ENCODE measurements at regions not wholly inside any gene's neighbourhood (a gene's known extent, or its start where the extent isn't known, plus 50 kb on each side); places are given as distances from the start of the nearest gene placed in this dataset.

DNA sequence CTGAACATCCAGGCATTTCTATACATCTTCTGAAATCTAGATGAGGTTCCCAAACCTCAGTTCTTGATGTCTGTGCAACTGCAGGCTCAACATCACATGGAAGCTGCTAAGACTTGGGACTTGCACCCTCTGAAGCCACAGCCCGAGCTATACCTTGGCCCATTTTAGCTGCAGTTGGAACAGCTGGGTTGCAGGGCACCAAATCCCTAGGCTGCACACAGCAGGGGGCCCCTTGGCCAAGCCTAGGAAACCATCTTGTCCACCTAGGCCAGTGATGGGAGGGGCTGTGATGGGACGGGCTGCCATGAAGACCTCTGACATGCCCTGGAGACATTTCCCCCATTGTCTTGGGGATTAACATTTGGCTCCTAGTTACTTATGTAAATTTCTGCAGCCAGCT lies 415.8 kb upstream of the SUCLG2 start:
- TF ChIP-seq CTCF (IDR thresholded peaks at IDR 0.05; ENCODE audit: low read depth, low read length, poor library complexity, severe bottlenecking) (no peak), EZH2phosphoT487 (IDR thresholded peaks at IDR 0.05; ENCODE audit: borderline replicate concordance, low read length) (no peak)
